H1 (cell line): ENCODE measurements at regions not wholly inside any gene's neighbourhood (a gene's known extent, or its start where the extent isn't known, plus 50 kb on each side); places are given as distances from the start of the nearest gene placed in this dataset.

Experiments used
- CTCF ChIA-PET: fragments of 300-600 bp; sonication (Branson Sonifier 250); formaldehyde crosslinking; loops from one replicate; lab custom pipeline; 2021; ENCODE audit not compliant: partially characterized antibody; lab: Charles Lee
- POLR2A ChIA-PET: fragments of 300-600 bp; sonication (Branson Sonifier 250); formaldehyde crosslinking; loops from one replicate; lab custom pipeline; 2021; ENCODE audit warnings: inconsistent platforms; ENCODE audit not compliant: partially characterized antibody; lab: Charles Lee
- DNase-seq, 2 experiments: peaks; one replicate each; pipeline versions ENCODE4 v3.0.0 to v3.0.0-alpha.2; 2010 to 2022; ENCODE audit warnings: low spot score in 2 of 2, low read depth in 1 of 2, mixed read lengths in 1 of 2
- FAIRE-seq: peaks from 2 replicates; lab custom pipeline; 2011; peaks lifted over from hg19 to GRCh38; lab: Jason Lieb, UNC
- H2AFZ ChIP-seq: 2 replicates; pipeline ENCODE4 v1.8.1; 2012; ENCODE audit warnings: low read length, inconsistent platforms
- H2AK5ac ChIP-seq: 2 replicates; pipeline ENCODE4 v1.6.1; 2013; ENCODE audit warnings: low read depth, low read length
- H2BK120ac ChIP-seq: replicated peaks from 2 replicates; pipeline ENCODE3; 2013; ENCODE audit warnings: low read depth, low read length, inconsistent platforms
- H2BK12ac ChIP-seq: 2 replicates; pipeline ENCODE4 v1.6.1; 2013; ENCODE audit warnings: low read depth, low read length
- H2BK15ac ChIP-seq: 2 replicates; pipeline ENCODE4 v1.6.1; 2013; ENCODE audit warnings: low read length
- H2BK20ac ChIP-seq: 2 replicates; pipeline ENCODE4 v1.6.1; 2013; ENCODE audit warnings: low read length
- H2BK5ac ChIP-seq: 2 replicates; pipeline ENCODE4 v1.6.1; 2013; ENCODE audit warnings: low read depth, low read length
- H3K14ac ChIP-seq: 2 replicates; pipeline ENCODE4 v1.6.1; 2013; ENCODE audit warnings: inconsistent platforms; ENCODE audit not compliant: insufficient read length
- H3K18ac ChIP-seq: 2 replicates; pipeline ENCODE4 v1.6.1; 2013; ENCODE audit warnings: low read length; ENCODE audit errors: extremely low read depth
- H3K23ac ChIP-seq: 2 replicates; pipeline ENCODE4 v1.6.1; 2013; ENCODE audit warnings: inconsistent platforms; ENCODE audit not compliant: insufficient read length
- H3K23me2 ChIP-seq: 2 replicates; pipeline ENCODE4 v1.6.1; 2013; ENCODE audit warnings: low read depth, low read length
- H3K27ac ChIP-seq: 2 replicates; pipeline ENCODE4 v1.6.1; 2011; ENCODE audit warnings: low read depth, low read length, inconsistent platforms
- H3K27me3 ChIP-seq, 4 experiments: replicated peaks in 1 of 4; 1 replicate in 1 of 4; 2 replicates in 3 of 4; pipeline versions ENCODE4 v1.6.1 to v1.8.1; 2011 to 2013; ENCODE audit warnings: low read length in 3 of 4, mild to moderate bottlenecking in 3 of 4, inconsistent platforms in 2 of 4, mixed read lengths in 2 of 4, moderate library complexity in 1 of 4; ENCODE audit not compliant: control insufficient read depth in 3 of 4, insufficient read depth in 3 of 4; ENCODE audit errors: extremely low read depth in 1 of 4
- H3K36me3 ChIP-seq, 4 experiments: 2 replicates each; pipeline versions ENCODE4 v1.6.1 to v1.8.1; 2011 to 2013; ENCODE audit warnings: mild to moderate bottlenecking in 4 of 4, low read length in 3 of 4, moderate library complexity in 2 of 4, control low read depth in 1 of 4, inconsistent platforms in 1 of 4; ENCODE audit not compliant: insufficient read depth in 4 of 4, control insufficient read depth in 2 of 4
- H3K4ac ChIP-seq: replicated peaks from 2 replicates; pipeline ENCODE3; 2013; ENCODE audit warnings: low read length, low read depth, mixed read lengths, inconsistent platforms; ENCODE audit not compliant: insufficient read length
- H3K4me1 ChIP-seq, 4 experiments: replicated peaks in 1 of 4; 1 replicate in 1 of 4; 2 replicates in 3 of 4; pipeline versions ENCODE4 v1.6.1 to v1.8.1; 2011 to 2013; ENCODE audit warnings: low read length in 3 of 4, inconsistent platforms in 2 of 4, mixed read lengths in 1 of 4; ENCODE audit not compliant: insufficient read depth in 4 of 4, control insufficient read depth in 3 of 4
- H3K4me2 ChIP-seq, 2 experiments: 2 replicates each; pipeline versions ENCODE4 v1.6.1 to v1.8.1; 2011 to 2013; ENCODE audit warnings: low read depth in 2 of 2, low read length in 2 of 2, control low read depth in 1 of 2, inconsistent platforms in 1 of 2, mild to moderate bottlenecking in 1 of 2; ENCODE audit not compliant: insufficient read depth in 1 of 2
- H3K4me3 ChIP-seq, 4 experiments: fragments of 200-600, 300-600 bp in 1 of 4; sonication (generic), shearing (Covaris generic), sonication (Bioruptor Twin) in 1 of 4; 2 replicates each; pipeline versions ENCODE4 v1.5.1 to v1.8.1; 2011 to 2016; ENCODE audit warnings: low read length in 4 of 4, low read depth in 3 of 4, control low read depth in 2 of 4, inconsistent platforms in 2 of 4, mild to moderate bottlenecking in 2 of 4, mixed read lengths in 1 of 4, moderate library complexity in 1 of 4; ENCODE audit not compliant: insufficient read depth in 2 of 4; ENCODE audit errors: extremely low read depth in 1 of 4
- H3K56ac ChIP-seq: replicated peaks from 2 replicates; pipeline ENCODE3; 2013; ENCODE audit warnings: low read depth, mild to moderate bottlenecking, mixed read lengths, low read length, inconsistent platforms; ENCODE audit not compliant: insufficient read length
- H3K79me1 ChIP-seq: 2 replicates; pipeline ENCODE4 v1.6.1; 2013; ENCODE audit warnings: low read depth, low read length, control low read depth
- H3K79me2 ChIP-seq, 2 experiments: 2 replicates each; pipeline versions ENCODE4 v1.6.1 to v1.8.1; 2012 to 2013; ENCODE audit warnings: low read length in 2 of 2, mild to moderate bottlenecking in 2 of 2, inconsistent platforms in 1 of 2; ENCODE audit not compliant: insufficient read depth in 2 of 2, control insufficient read depth in 1 of 2
- H3K9ac ChIP-seq, 4 experiments: replicated peaks in 1 of 4; 1 replicate in 1 of 4; 2 replicates in 3 of 4; pipeline versions ENCODE4 v1.6.1 to v1.8.1; 2011 to 2013; ENCODE audit warnings: low read depth in 3 of 4, low read length in 3 of 4, control low read depth in 2 of 4, mild to moderate bottlenecking in 2 of 4, moderate library complexity in 2 of 4, inconsistent platforms in 1 of 4; ENCODE audit errors: extremely low read depth in 1 of 4
- H3K9me3 ChIP-seq, 2 experiments: 2 replicates each; pipeline versions ENCODE4 v1.6.1 to v1.8.1; 2012 to 2013; ENCODE audit warnings: mild to moderate bottlenecking in 2 of 2, moderate library complexity in 2 of 2, control low read depth in 1 of 2, inconsistent platforms in 1 of 2, low read depth in 1 of 2, low read length in 1 of 2, mixed read lengths in 1 of 2; ENCODE audit not compliant: insufficient read depth in 2 of 2
- H4K20me1 ChIP-seq, 2 experiments: replicated peaks in 1 of 2; 2 replicates each; pipeline versions ENCODE3 to v1.8.1; 2011 to 2013; ENCODE audit warnings: inconsistent platforms in 2 of 2, low read length in 2 of 2, mild to moderate bottlenecking in 1 of 2; ENCODE audit not compliant: insufficient read depth in 2 of 2, control insufficient read depth in 1 of 2
- H4K5ac ChIP-seq: 2 replicates; pipeline ENCODE4 v1.6.1; 2013; ENCODE audit warnings: low read length, low read depth, mixed read lengths, inconsistent platforms; ENCODE audit not compliant: insufficient read length
- H4K8ac ChIP-seq: 2 replicates; pipeline ENCODE4 v1.8.0; 2013; ENCODE audit warnings: mild to moderate bottlenecking, moderate library complexity, low read length, inconsistent platforms; ENCODE audit not compliant: insufficient read depth; ENCODE audit errors: extremely low read depth
- H4K91ac ChIP-seq: replicated peaks from 2 replicates; pipeline ENCODE3; 2013; ENCODE audit warnings: low read length, mixed read lengths, inconsistent platforms; ENCODE audit not compliant: insufficient read length
- EZH2 ChIP-seq: fragments of 200-600 bp; sonication (generic); IDR thresholded peaks from 2 replicates; pipeline ENCODE4 v1.7.1; 2012; ENCODE audit warnings: low read depth, mild to moderate bottlenecking, moderate library complexity, low read length, inconsistent platforms; ENCODE audit not compliant: severe bottlenecking
- GTF2F1 ChIP-seq: IDR thresholded peaks from 2 replicates; pipeline ENCODE4 v1.6.1; 2012; ENCODE audit warnings: low read depth, low read length, improper control_type of control experiment, borderline replicate concordance
- MAFK ChIP-seq: IDR thresholded peaks from 2 replicates; pipeline ENCODE4 v1.6.1; 2012; ENCODE audit warnings: low read depth, mild to moderate bottlenecking, improper control_type of control experiment, low read length
- NRF1 ChIP-seq: IDR thresholded peaks from 2 replicates; pipeline ENCODE4 v1.6.1; 2011; ENCODE audit warnings: mild to moderate bottlenecking, low read depth, low read length, improper control_type of control experiment
- POU5F1 ChIP-seq: IDR thresholded peaks from 2 replicates; pipeline ENCODE4 v1.6.1; 2011; ENCODE audit warnings: low read depth, mild to moderate bottlenecking, low read length, moderate library complexity
- RFX5 ChIP-seq: IDR thresholded peaks from 2 replicates; pipeline ENCODE4 v1.6.1; 2011; ENCODE audit warnings: low read depth, low read length, improper control_type of control experiment, borderline replicate concordance
- WGBS, 2 experiments: shearing (Covaris generic) in 1 of 2; methylation state at CpG; one replicate each; pipeline versions ENCODE4 v1.1.6 to v1.1.7; 2013 to 2015; ENCODE audit warnings: low lambda C conversion rate in 2 of 2, mixed read lengths in 2 of 2, inconsistent platforms in 1 of 2, low coverage in 1 of 2, missing lambda C conversion rate in 1 of 2; ENCODE audit not compliant: insufficient replicate concordance in 2 of 2, insufficient coverage in 1 of 2, insufficient read length in 1 of 2; ENCODE audit errors: extremely low coverage in 1 of 2, missing lambda C conversion rate in 1 of 2; 5-methylcytosine and 5-hydroxymethylcytosine counted together

DNA sequence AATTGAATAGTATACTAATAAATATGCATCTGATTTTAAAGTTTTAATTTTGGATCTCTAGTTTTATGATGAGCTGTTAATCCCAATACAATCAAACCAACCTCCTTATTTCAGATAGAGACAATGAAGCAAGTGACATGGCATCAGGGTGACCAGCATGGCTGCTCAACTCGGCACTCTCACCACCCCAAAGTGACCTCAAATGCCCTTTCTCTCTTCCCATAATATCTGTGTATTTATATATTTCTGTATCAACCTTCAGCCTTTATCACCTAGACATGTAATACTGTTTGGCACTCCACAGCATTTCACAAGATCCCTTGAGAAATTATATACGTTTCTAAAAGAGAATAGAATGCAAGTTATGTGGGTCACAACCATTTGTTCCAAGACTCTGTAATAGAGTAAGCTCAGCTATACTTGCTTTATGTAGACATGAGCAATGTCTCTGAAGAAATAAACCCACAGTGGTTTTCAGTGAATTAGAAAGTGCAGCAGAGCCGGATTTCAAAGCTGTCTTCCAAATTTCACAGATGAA, 1623.2 kb upstream of the PABPC4L start:
- POLR2A ChIA-PET: no interaction called here
- no peak overlapping the region for H2BK5ac ChIP-seq

More for the DNA sequence above, 1623.2 kb upstream of the PABPC4L start:
- H3K18ac ChIP-seq: no peak overlapping the region
- DNase-seq (no peak), FAIRE-seq (no peak)
- H3K4me1 ChIP-seq: no peaks in the 10 kb centered on the region
- no peak overlapping the region for H4K91ac ChIP-seq
- no peak overlapping the region for H3K23ac ChIP-seq
- H3K79me1 ChIP-seq: no peaks in the 10 kb centered on the region
- H3K56ac ChIP-seq: no peak overlapping the region
- no peak overlapping the region for H4K5ac ChIP-seq
- H2BK12ac ChIP-seq: no peak overlapping the region
- H4K8ac ChIP-seq: no peak overlapping the region
- H2BK120ac ChIP-seq: no peak overlapping the region
- no peak overlapping the region for H3K9ac ChIP-seq
- no peaks in the 10 kb centered on the region for H3K79me2 ChIP-seq
- 86% methylated on average over 3 of the region's 3 CpGs; no CpG with 5 or more reads in 1 of the 2 experiments for WGBS, 2 experiments
- no peak overlapping the region for H3K4ac ChIP-seq
- TF ChIP-seq EZH2 (no peak), NRF1 (no peak), GTF2F1 (no peak), RFX5 (no peak), MAFK (no peak), POU5F1 (no peak)
- no peaks in the 10 kb centered on the region for H4K20me1 ChIP-seq
- no peaks in the 10 kb centered on the region for H3K36me3 ChIP-seq
- H3K4me2 ChIP-seq: no peak overlapping the region
- no peak overlapping the region for H3K14ac ChIP-seq
- no peaks in the 10 kb centered on the region for H3K9me3 ChIP-seq
- no peak overlapping the region for H3K27ac ChIP-seq
- H2BK15ac ChIP-seq: no peak overlapping the region
- no peak overlapping the region for H2BK20ac ChIP-seq
- H3K4me3 ChIP-seq: no peak overlapping the region
- CTCF ChIA-PET: no interaction called here
- no peaks in the 10 kb centered on the region for H3K27me3 ChIP-seq
- H3K23me2 ChIP-seq: no peaks in the 10 kb centered on the region
- H2AFZ ChIP-seq: no peak overlapping the region
- H2AK5ac ChIP-seq: no peak overlapping the region
